ENCODE measurements at regions not wholly inside any gene's neighbourhood (a gene's known extent, or its start where the extent isn't known, plus 50 kb on each side); places are given as distances from the start of the nearest gene placed in this dataset.

GRCh38 chr6:14731611-14732010 lies 514.3 kb upstream of the JARID2 start:
- no peak for DNase-seq (ENCODE audit: low read depth in 2 of 2)

- DNase-seq (ENCODE audit: low read depth in 2 of 2) = no peak
Measured at GRCh38 chr6:14732226-14732843, 513.5 kb upstream of the JARID2 start.

- no peak for DNase-seq (ENCODE audit: low read depth in 2 of 2)
Measured at GRCh38 chr6:14732844-14733757, 512.8 kb upstream of the JARID2 start.

- DNase-seq (ENCODE audit: low read depth in 2 of 2) = no peak
Measured at GRCh38 chr6:14734052-14734415, 511.8 kb upstream of the JARID2 start.

GRCh38 chr6:14734416-14735340 lies 511.2 kb upstream of the JARID2 start:
- no peak for DNase-seq (ENCODE audit: low read depth in 2 of 2)

GRCh38 chr6:14735956-14736486 lies 509.8 kb upstream of the JARID2 start:
- no peak for DNase-seq (ENCODE audit: low read depth in 2 of 2)

- no peak for DNase-seq (ENCODE audit: low read depth in 2 of 2)
Measured at GRCh38 chr6:14736554-14736953, 509.3 kb upstream of the JARID2 start.

- no peak for DNase-seq (ENCODE audit: low read depth in 2 of 2)
Measured at GRCh38 chr6:14738497-14738896, 507.4 kb upstream of the JARID2 start.

GRCh38 chr6:14738933-14739332 lies 506.9 kb upstream of the JARID2 start:
- no peak for DNase-seq (ENCODE audit: low read depth in 2 of 2)

- no peak for DNase-seq (ENCODE audit: low read depth in 2 of 2)
Measured at GRCh38 chr6:14739827-14740226, 506.0 kb upstream of the JARID2 start.

- DNase-seq (ENCODE audit: low read depth in 2 of 2) = no peak
Measured at GRCh38 chr6:14742171-14742570, 503.7 kb upstream of the JARID2 start.

- no peak for DNase-seq (ENCODE audit: low read depth in 2 of 2)
Measured at GRCh38 chr6:14742680-14743079, 503.2 kb upstream of the JARID2 start.

- no peak for DNase-seq (ENCODE audit: low read depth in 2 of 2)
Measured at GRCh38 chr6:14743144-14743473, 502.8 kb upstream of the JARID2 start.

GRCh38 chr6:14743474-14744211 lies 502.2 kb upstream of the JARID2 start:
- peak; percentile 40 to 66 for DNase-seq (ENCODE audit: low read depth in 2 of 2)

GRCh38 chr6:14744212-14744556 lies 501.7 kb upstream of the JARID2 start:
- DNase-seq (ENCODE audit: low read depth in 2 of 2) = no peak

- DNase-seq (ENCODE audit: low read depth in 2 of 2) = no peak
Measured at GRCh38 chr6:14746139-14746837, 499.6 kb upstream of the JARID2 start.

GRCh38 chr6:14747881-14748520 lies 497.9 kb upstream of the JARID2 start:
- DNase-seq (ENCODE audit: low read depth in 2 of 2) = no peak

- DNase-seq (ENCODE audit: low read depth in 2 of 2) = no peak
Measured at GRCh38 chr6:14748679-14749078, 497.2 kb upstream of the JARID2 start.

GRCh38 chr6:14750059-14750661 lies 495.7 kb upstream of the JARID2 start:
- DNase-seq (ENCODE audit: low read depth in 2 of 2) = no peak

GRCh38 chr6:14751645-14752175 lies 494.2 kb upstream of the JARID2 start:
- no peak for DNase-seq (ENCODE audit: low read depth in 2 of 2)

Data from stimulated activated CD4-positive, alpha-beta T cell treated with anti-CD3 and anti-CD28 coated beads, Interleukin-1b, Interleukin-23, amount 100 ng/mL, for 1 hour (primary cell).